ENCODE measurements at regions not wholly inside any gene's neighbourhood (a gene's known extent, or its start where the extent isn't known, plus 50 kb on each side); places are given as distances from the start of the nearest gene placed in this dataset.

GRCh38 chr6:133629970-133630369 lies 258.9 kb upstream of the TCF21 start:
- Mint-ChIP-seq H3K27ac (ENCODE audit: unreplicated experiment) (no peak overlapping the region), H3K36me3 (ENCODE audit: unreplicated experiment) (no peaks in the 10 kb centered on the region), H3K27me3 (ENCODE audit: unreplicated experiment) (no peaks in the 10 kb centered on the region), H3K4me1 (ENCODE audit: unreplicated experiment) (peaks cover 2% of the 10 kb centered on the region), H3K9me3 (ENCODE audit: unreplicated experiment) (no peaks in the 10 kb centered on the region), H3K4me3 (ENCODE audit: unreplicated experiment) (no peak overlapping the region)
- DNase-seq (ENCODE audit: extremely low spot score, unreplicated experiment) = no peak
- no peak for TF ChIP-seq CTCF (IDR thresholded peaks at IDR 0.05)

DNA sequence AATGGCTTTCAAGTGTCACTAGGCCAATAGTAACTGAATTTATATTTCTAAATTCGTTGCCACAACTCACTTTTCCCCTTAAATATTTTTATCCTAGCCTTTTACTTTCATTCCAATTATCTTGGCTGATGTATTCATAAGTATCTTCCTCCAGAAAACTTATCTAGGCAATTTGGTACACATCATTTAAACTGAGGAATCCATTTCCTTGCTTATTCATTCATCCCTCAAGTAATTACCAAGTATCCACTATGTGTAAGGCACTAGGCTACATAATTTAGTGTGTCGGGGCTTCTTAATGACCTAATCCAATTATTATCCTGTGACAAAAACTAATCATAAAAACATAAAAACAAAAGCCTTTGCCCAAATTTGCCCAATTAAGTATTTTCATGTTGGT lies 258.3 kb upstream of the TCF21 start:
- H3K4me1 Mint-ChIP-seq (ENCODE audit: unreplicated experiment) = peaks cover 2% of the 10 kb centered on the region
- no peaks in the 10 kb centered on the region for H3K9me3 Mint-ChIP-seq (ENCODE audit: unreplicated experiment)
- no peak for DNase-seq (ENCODE audit: extremely low spot score, unreplicated experiment)
- no peaks in the 10 kb centered on the region for H3K36me3 Mint-ChIP-seq (ENCODE audit: unreplicated experiment)
- H3K4me3 Mint-ChIP-seq (ENCODE audit: unreplicated experiment) = no peak overlapping the region
- no peak overlapping the region for H3K27ac Mint-ChIP-seq (ENCODE audit: unreplicated experiment)
- no peak for TF ChIP-seq CTCF (IDR thresholded peaks at IDR 0.05)
- no peaks in the 10 kb centered on the region for H3K27me3 Mint-ChIP-seq (ENCODE audit: unreplicated experiment)

- Mint-ChIP-seq H3K4me3 (ENCODE audit: unreplicated experiment) (no peak overlapping the region), H3K4me1 (ENCODE audit: unreplicated experiment) (peaks cover 2% of the 10 kb centered on the region), H3K36me3 (ENCODE audit: unreplicated experiment) (no peaks in the 10 kb centered on the region), H3K27ac (ENCODE audit: unreplicated experiment) (no peak overlapping the region), H3K9me3 (ENCODE audit: unreplicated experiment) (no peaks in the 10 kb centered on the region), H3K27me3 (ENCODE audit: unreplicated experiment) (no peaks in the 10 kb centered on the region)
- DNase-seq (ENCODE audit: extremely low spot score, unreplicated experiment) = no peak
- TF ChIP-seq CTCF (IDR thresholded peaks at IDR 0.05) = no peak
Observed at GRCh38 chr6:133631421-133631820, 257.5 kb upstream of the TCF21 start.

- Mint-ChIP-seq H3K27ac (ENCODE audit: unreplicated experiment) (no peak overlapping the region), H3K36me3 (ENCODE audit: unreplicated experiment) (no peaks in the 10 kb centered on the region), H3K9me3 (ENCODE audit: unreplicated experiment) (no peaks in the 10 kb centered on the region), H3K4me1 (ENCODE audit: unreplicated experiment) (peaks cover 2% of the 10 kb centered on the region), H3K27me3 (ENCODE audit: unreplicated experiment) (no peaks in the 10 kb centered on the region), H3K4me3 (ENCODE audit: unreplicated experiment) (no peak overlapping the region)
- DNase-seq (ENCODE audit: extremely low spot score, unreplicated experiment) = no peak
- TF ChIP-seq CTCF (IDR thresholded peaks at IDR 0.05) = no peak
Observed at GRCh38 chr6:133632206-133632605, 256.7 kb upstream of the TCF21 start.

DNA sequence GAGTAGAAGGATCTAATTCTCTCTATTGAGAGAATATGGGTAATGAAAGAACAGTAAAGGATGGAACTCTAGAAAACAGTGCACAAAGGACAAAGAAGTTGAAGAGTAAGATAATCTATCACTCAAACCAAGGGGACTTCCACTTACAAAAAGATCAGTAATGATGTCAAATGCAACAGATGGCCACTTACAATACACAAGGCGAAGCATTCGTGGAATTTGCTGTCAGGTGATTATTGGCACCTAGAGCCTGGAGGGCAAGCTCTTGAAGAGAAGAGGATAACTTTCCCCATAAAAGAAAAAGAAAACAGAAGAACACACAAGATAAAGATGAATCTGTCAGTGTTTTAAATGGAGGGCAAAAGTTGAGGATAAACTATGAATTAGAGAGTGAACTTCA lies 256.0 kb upstream of the TCF21 start:
- Mint-ChIP-seq H3K4me3 (ENCODE audit: unreplicated experiment) (no peak overlapping the region), H3K27me3 (ENCODE audit: unreplicated experiment) (no peaks in the 10 kb centered on the region), H3K9me3 (ENCODE audit: unreplicated experiment) (no peaks in the 10 kb centered on the region), H3K36me3 (ENCODE audit: unreplicated experiment) (no peaks in the 10 kb centered on the region), H3K27ac (ENCODE audit: unreplicated experiment) (no peak overlapping the region), H3K4me1 (ENCODE audit: unreplicated experiment) (peaks cover 2% of the 10 kb centered on the region)
- DNase-seq (ENCODE audit: extremely low spot score, unreplicated experiment) = no peak
- no peak for TF ChIP-seq CTCF (IDR thresholded peaks at IDR 0.05)

All from osteocyte (in vitro differentiated cells).